Activated gamma-delta T cell treated with anti-CD3 and anti-CD28 coated beads, Interleukin-2, amount 50 U/mL, for 16 hours (primary cell): ENCODE measurements at regions not wholly inside any gene's neighbourhood (a gene's known extent, or its start where the extent isn't known, plus 50 kb on each side); places are given as distances from the start of the nearest gene placed in this dataset.
A peak's percentile ranks its signal among the peaks of the same experiment; 100 is the strongest.

Experiments
- DNase-seq: peaks from one replicate; pipeline ENCODE4 v3.0.0-alpha.2; 2020; ENCODE audit warnings: low read depth

DNA sequence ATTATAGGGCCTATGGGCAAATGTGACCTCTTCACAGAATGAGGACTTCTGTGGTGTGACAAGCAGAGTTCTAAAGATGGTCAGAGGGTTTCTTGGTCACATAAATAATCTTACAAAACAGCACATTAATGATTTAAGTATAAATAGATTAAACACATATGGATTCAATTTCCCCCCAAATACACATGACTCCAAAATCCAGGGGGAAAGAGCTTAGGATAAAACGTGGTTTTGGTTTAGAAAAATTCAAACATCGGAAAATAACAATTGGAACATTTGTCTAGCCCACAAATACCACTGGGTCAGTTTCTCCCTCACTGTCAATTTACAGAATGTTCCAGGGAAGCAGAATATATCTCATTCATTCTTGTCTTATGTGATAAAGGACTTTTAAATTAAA, 283.1 kb downstream of the COG6 start:
- no peak for DNase-seq

DNA sequence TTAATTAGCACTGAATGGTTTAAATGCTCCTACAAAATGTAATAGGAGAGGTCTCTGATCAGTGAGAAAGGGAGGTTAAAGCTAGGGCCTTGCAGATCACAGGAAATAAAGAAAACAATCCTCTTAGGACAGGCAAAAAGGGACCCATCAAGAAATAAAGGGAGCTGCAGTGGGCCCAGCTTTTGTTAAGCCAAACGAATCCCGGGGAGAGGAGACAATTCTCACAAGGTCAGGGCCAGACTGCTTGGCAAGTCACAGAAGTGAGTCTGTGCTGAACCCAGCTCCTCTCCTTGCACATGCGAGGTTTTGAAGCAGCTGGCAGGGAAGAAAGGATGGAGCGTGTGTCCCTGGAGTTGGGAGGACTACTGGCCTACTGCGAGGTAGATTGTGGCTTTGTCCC, 285.8 kb downstream of the COG6 start:
- DNase-seq: no peak

DNA sequence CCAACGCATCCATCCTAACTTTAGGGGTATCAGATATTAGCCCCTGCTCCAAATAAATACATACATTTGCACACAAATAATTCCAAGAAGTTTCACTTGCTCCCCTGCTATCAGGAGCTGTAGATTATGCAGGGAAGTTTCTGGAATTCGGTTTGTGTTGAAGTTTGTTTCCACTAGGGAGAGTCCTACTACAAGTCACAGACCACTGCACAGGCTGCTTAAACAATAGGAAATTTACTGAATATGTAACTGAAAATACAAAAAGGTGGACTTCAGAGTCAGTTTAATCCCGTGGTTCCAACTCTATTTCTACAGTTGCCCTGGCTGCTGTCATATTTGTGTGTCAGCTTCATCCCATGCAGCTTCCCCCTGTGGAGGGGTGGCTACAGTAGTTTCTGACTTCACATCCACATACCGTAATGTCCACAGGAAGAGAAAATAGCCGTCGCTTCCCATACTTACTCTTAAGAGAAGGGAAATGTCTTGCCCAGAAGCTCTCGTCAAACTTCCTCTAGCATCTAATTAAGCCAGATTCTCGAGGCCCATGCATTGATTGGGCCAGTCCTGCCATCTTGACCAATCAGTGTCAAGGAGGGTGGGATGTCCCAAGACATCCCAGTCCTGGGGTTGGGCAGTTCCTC, 286.6 kb downstream of the COG6 start:
- DNase-seq: no peak

DNA sequence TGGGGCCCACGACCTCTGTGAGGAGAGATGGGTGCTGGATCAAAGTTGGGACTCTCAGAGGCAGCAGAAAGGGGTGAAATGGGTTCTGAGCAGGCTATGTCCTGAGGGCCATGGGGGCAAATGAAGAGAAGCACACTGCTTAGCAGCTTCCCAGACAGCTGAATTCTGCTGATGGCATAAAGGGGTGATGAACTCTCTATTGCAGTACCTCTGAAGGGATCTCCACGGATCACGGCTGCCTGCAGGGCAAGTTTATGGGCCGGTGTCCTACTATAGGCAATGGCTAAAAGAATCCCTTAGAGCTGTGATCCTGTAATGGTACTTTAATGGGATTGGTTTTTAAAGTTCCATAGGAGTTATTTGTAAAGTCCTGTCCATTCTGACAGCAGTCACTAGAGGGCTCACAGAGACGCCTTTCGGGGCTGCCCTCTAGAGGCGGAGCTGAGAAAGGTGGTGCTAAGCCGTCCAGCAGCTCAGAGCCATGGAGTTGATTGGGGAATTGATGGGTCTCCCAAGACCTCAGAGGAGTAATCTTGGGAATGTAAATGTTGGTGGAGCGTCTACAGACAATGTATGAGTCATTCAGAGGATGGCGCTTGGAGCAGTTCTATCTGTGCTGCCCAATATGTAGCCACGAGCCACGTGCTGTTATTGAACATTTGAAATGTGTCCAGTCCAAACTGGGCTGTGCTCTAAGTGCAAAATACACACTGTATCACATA, 287.3 kb downstream of the COG6 start:
- DNase-seq: peak; percentile 57

DNA sequence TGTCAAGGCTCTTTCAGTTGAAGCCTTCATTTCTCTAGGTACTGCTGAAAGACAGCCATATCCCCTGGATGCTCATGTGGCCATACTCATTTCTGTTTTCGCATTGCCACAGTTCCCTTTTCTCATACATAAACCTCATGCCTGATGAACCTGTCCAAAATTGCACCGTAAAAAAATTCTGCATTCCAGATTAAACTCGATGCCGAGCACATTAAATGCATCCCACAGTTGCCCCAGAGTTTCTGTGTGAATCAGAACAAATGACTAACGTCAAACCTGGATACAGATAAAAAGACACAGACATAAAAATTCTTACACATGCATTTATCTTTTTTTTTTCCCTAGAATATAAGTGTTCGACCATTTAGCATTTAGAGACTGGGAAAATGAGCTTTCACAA, 288.2 kb downstream of the COG6 start:
- no peak for DNase-seq

DNA sequence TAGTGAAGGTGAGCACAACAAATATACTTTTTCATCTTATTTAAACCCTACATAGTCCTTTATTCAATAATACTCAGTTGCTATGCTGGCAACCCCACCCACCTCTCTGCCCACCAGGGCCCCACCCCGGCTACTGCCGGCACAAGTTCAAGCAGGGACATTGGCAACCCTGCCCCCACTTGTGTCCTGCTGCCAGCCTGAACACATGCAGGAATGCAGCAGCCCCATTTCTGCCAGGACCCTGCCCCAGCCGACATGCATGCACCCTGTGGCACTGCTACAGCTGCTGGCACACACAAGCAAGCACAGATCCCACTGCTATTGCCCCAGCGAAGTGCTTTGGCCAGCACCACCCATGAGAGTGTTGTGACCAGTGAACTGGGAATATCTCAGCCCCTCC, 289.8 kb downstream of the COG6 start:
- DNase-seq: no peak

DNA sequence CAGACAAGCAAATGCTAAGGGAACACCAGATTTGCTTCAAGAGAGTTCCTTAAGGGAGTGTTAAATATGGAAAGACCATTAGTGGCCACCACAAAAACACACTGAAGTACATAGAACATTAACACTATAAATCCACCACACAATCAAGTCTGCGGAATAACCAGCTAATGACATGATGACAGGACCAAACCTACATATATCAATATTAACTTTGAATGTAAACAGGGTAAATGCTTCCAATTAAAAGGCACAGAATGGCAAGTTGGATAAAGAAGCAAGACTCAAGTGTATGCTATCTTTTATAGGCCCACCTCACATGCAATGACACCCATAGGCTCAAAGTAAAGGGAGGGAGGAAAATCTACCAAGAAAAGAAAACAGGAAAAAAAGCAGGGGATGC, 291.3 kb downstream of the COG6 start:
- no peak for DNase-seq

DNA sequence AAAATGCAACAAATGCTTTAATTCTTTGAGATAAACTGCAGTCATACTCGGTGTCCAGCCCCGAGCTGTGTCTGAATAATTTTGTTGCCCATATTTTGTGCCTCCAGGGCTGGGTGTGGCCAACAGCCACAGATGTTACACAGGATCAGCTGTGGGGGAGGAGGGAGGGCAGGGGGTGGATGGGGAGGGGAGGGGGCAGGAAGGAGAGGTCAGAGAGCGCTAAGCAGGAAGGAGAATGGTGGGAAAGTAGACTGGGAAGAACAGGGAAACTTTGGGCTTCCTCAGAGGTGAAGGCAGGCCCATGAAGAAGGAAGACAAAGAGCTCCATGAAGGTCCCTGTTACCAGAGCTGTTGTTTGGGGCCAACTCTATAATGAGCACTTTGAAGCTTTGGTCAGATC, 295.8 kb downstream of the COG6 start:
- no peak for DNase-seq

DNA sequence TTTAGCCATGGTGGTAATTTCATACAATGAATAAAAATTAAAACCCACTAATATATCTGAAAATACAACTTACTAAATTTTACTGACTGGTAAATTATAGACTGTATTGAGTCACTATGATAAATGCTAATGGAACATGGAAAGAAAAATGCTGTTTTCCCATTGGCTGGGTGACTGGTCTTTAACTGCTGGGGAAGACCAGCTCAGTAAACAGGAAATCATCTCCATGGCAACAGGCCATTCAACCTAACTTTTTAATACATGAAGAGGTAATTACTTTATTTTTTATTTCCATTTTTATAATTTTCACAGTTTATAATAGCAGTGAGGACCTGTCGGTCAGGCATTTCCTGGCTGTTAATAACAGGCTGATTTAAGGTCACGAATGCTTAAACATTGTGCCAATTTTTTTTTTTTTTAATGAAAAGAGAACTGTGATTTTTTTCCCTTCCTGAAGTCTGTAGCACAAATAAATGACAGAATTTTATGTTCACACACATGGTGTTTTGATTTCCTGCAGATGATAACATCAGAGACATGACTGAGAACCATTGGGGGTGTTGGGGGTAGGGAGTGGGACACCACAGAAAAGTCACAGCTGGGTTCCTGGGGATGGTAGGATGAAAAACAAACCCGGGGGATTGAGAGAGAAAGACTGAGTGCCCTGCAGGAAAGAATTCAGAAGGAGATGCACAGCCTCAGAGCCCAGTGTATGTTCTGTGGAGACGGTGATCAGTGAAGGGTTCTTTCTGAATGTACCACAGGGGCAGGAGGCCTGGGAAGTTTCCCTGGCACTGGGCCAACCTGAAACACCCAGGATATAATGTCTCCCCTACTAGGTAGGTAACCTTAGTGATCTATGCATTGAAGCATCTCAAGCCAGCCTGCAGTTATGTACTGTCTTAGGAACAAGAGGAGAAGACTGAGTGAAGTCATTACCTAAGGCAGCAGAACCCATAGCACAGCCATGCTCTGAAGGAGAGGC, 297.1 kb downstream of the COG6 start:
- no peak for DNase-seq

DNA sequence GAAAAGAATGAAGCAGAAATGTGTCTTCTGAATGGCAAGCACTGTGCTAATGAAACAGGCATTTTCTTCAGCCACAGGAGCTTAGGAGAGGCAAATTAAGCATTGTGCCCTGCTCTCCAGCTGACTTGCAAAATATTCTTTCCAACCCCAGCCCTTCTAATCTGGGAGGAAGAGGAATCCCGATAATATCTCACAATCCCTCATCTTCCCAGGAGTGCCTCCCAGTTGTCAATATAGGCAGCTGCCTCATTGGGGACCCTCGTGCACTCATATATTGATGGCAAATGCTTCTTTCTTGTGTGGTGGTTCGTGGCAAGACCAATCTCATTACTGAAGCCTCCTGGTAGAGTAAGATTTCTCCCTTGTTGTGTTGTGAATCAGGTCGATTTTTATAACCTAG, 299.0 kb downstream of the COG6 start:
- no peak for DNase-seq

DNA sequence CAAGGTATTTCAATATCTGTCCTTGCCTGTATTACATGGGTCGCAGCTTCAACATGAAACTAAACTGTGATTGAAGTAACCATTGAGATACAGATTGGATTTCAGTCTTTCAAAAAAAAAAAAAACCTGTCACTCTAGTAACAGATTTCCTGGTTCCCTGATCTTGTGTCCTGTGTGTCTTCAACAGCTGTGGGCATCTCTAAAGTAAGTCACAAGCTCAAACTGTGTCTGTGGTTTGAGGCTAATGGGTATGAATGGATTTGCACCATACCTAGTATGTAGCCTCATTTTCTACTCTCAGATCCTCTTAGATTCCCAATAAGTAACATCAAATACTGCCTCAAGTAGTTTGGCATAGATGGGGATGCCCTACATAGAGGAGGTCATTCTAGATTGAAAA, 300.1 kb downstream of the COG6 start:
- DNase-seq: no peak

DNA sequence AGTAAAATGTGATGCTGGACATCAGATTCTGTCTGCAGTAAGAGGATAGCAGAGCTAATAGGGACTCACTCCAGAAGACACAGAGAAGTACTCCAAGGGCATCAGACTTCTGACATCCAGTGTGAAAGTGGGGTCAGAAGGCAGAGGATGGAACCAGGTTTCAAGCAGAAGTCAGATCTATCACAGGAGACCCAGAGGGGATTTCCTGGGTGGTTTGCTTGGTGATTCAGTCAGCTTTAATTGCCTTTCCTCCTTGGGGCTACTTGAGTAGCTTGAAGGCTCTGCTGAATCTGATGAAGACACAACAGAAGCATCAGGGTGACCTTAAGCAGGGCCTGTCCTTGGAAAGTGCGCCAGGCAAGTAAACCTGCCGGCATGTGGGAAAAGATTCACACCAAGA, 300.6 kb downstream of the COG6 start:
- DNase-seq: peak; percentile 5

DNA sequence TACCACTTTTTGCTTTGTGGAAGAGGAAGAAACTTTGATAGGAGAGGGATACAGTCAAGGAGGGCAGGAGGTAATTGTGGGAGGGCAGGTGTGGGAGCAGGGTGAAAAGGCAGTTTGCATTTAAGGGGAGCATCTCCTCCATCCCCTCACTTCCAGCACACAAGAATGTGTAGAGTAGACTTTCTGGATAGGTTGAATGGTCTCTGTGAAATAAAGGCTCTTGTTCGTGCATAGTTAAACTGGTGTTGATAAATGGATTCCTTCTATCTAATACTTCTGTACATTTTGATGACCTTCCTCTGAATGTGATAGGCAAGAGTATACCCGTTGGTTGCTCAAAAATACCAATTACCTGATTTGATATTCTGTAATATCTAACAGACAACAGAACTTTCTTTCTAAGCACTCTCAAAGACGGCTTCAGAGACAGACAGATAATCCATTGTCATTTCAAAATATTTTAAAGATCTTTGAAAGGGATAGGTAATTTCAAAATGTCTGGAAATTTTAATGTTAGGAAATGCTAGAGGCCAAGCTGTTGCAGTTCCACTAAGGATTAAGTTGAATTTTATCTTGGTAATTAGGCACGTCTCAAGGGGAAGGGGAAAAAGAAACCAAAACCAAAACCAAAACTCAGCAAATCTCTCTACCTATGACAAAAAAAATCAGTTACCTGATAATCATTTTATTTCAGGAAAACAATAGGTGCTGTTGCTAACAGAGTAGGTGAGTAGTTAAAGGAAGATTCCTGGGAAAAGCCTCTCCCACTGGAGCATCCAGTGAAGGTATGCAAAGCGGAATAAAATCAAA, 302.6 kb downstream of the COG6 start:
- DNase-seq: no peak

DNA sequence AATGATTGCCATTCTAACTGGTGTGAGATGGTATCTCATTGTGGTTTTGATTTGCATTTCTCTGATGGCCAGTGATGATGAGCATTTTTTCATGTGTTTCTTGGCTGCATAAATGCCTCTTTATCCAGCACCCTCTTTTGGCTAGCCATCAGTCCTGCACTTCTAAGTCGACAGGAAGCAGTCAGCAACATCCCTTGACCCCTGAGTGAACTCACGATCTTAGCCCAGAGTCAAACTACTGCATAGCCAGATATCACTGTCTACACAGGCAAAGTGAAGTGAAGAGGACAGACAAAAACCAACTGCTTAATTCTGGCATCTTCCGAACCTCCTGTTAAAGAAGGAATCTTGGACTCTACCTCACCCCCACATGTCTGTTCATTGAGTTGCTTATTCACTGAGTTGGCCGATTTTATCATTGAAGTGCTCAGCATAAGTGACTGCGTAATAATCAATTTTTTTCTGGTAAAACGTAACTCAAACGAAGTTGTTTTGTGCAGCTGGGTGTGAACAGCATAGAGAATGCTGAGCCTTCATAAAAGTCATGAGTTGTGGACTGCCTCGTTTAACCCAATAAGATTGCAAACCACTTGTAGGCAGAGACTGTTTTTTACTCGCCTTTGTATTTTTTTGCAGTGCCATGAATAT, 304.2 kb downstream of the COG6 start:
- no peak for DNase-seq

DNA sequence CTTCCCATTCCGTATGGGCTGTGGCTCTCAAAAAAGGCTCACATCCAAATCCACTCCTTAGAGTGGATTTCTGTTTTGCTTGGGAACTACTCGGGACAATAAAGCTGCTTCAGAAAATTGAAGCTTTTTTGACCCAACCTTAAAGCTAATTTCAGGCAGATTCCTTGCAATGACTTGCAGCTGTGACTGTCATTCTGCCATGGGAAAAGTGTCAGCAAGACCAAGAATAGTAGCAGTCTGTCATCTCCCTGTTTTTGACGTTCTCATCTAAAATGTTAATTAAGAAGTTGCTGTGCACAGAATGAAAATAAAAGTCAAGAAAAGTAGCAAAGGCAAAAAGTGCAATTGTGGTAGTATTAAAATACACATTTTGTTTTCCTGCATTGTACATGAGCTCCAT, 304.7 kb downstream of the COG6 start:
- no peak for DNase-seq

DNA sequence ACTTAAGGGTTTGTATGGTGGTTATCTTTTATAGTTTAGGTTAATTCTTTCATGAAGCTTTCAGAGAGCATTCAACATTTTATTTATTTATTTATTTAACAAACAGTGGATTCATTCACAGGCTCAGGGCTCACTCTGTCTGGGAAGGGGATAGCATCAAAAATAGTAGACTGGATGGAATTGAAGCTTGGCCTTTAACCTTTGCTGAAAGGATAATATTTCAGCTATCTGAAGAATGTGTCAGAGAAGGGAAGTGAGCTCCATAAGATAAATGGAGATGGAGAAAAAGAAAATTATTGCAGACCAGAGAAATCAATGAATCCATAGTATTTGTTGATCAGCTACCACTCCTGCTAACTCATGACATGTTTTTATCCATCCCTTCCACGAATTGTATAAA, 305.6 kb downstream of the COG6 start:
- DNase-seq: no peak

DNA sequence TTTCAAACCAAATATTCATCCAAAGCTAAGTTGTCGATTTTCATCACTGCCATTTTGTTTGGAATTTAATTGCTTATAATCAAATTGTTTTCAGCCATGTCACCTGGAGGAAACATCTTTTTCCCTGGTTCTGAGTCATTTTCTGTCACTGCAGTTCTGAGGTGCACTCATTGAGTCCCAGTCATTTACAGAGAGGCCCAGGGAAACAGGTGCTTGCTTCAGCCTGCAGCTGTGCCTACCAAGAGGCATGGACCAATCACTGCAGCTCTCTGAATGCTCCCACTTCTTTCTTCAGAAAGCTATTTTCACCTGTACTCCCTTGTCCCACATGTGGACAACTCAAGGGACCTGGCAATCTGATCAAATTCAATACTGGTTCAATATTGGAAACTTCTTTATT, 308.1 kb downstream of the COG6 start:
- no peak for DNase-seq

DNA sequence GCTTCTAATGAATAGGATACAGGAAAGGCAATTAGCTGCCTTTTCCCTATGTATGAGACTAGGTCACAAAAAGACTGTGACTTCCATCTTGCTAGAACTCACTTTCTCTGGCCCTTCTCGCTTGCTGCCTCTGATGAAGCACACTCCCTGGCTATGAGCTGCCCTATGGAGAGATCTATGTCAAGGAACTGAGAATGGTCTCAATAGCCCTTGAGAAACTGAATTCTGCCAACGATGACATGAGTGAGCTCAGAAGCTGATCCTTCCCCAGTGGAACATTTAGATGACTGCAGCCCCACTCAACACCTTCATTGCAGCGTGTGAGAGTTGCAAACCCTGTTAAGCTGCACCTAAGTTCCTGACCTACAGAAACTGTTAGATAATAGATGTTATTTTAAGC, 309.8 kb downstream of the COG6 start:
- no peak for DNase-seq

DNA sequence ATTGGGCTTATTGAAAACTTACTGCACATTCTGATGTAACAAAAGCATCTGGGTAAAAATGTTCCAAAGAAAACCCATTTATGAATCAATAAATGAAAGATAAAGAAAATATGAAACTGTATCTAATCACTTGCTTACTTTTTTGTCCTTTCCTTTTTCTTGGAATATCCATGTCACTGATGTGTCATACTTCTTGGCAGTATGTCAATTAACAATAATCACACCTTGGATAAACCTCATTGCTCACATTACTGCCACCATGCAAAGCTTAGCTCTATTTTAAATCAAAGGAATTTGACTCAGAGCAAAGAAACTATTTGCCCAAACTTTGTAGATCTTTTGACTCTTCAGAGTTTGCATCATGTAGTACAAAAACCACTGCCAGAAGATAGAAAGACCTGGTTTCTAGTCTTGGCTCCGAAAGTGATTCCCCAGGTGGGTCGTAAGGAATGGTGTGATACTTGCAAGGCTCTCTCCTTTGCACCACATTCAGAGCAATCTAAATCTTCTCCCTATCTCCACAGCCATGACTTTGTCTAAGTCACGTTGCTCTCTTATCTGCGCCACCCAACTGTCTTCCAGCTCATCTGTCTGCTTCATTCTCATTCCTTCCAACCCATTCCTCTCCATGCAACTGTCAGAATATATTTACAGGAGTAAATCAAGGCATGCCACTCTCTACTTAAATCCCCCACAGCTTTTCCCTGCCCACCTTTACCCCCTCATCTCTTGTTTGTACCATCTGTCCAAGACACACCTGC, 311.9 kb downstream of the COG6 start:
- no peak for DNase-seq

DNA sequence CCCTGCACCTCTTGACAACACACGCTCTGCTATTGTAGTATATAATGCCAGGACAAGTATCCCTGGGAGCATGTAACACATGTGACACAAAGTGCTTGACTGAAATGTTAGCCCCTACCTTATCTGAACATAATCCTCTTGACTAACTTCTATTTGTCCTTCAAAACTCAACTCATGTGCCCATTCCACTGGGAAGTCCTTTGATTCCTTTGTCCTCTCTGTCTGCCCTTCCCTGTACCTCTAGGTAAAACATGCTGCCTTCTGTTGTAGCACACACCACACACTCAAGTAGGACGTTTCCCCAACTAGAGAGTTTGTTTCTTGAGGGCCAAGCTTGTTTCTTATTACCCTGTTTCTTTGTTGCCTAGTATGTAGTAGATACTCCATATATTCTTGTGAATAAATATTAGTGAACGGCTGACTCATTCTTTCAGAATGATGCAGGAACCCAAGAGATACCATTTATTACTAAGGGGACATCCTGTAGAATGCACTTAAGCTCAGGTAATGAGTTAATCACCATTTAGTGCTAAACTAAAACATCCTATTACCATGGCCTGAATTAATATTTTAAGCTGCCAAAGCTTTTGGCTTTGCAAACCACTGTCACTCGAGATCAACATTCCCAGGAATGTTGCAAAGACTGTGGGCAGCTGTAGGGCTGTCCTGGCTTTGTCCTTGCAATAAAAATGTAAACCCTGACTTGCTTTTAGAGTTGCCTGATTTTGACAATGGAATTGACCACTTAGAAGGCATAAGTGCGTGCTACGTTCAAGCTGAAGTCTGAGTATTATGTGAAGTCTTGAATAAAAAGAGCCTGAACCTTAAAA, 313.4 kb downstream of the COG6 start:
- no peak for DNase-seq
